Kidney (tissue), 13 donors: ENCODE measurements at regions not wholly inside any gene's neighbourhood (a gene's known extent, or its start where the extent isn't known, plus 50 kb on each side); places are given as distances from the start of the nearest gene placed in this dataset.

Source experiments
- DNase-seq, 5 donors: peaks; one replicate each; pipeline ENCODE4 v3.0.0-alpha.2; 2013 to 2020
- FAIRE-seq: peaks from 2 replicates; lab custom pipeline; 2012; peaks lifted over from hg19 to GRCh38; lab: Jason Lieb, UNC
- H3K27ac ChIP-seq, 2 donors: one replicate each; pipeline ENCODE4 v1.7.0; 2013; ENCODE audit warnings: low read depth in 2 of 2, low read length in 2 of 2, inconsistent platforms in 1 of 2
- H3K27me3 ChIP-seq: one replicate; pipeline ENCODE4 v1.7.1; 2013; ENCODE audit warnings: low read length, inconsistent platforms; ENCODE audit not compliant: control insufficient read depth, insufficient read depth
- H3K36me3 ChIP-seq, 3 donors: one replicate each; pipeline versions ENCODE4 v1.7.0 to v1.7.1; 2013; ENCODE audit warnings: low read length in 3 of 3, control low read depth in 1 of 3, inconsistent platforms in 1 of 3; ENCODE audit not compliant: insufficient read depth in 3 of 3, control insufficient read depth in 2 of 3
- H3K4me1 ChIP-seq, 3 donors: one replicate each; pipeline versions ENCODE4 v1.7.0 to v1.7.1; 2013; ENCODE audit warnings: low read length in 3 of 3, inconsistent platforms in 1 of 3, low read depth in 1 of 3; ENCODE audit not compliant: control insufficient read depth in 2 of 3, insufficient read depth in 2 of 3
- H3K4me3 ChIP-seq, 3 donors: one replicate each; pipeline versions ENCODE4 v1.7.0 to v1.8.1; 2013; ENCODE audit warnings: low read length in 3 of 3, control low read depth in 1 of 3, inconsistent platforms in 1 of 3
- H3K9ac ChIP-seq, 3 donors: one replicate each; pipeline versions ENCODE4 v1.7.0 to v1.7.1; 2013; ENCODE audit warnings: low read length in 3 of 3, control low read depth in 1 of 3, inconsistent platforms in 1 of 3
- H3K9me3 ChIP-seq, 3 donors: one replicate each; pipeline versions ENCODE4 v1.7.0 to v1.7.1; 2013; ENCODE audit warnings: low read length in 3 of 3, control low read depth in 1 of 3, inconsistent platforms in 1 of 3; ENCODE audit not compliant: control insufficient read depth in 2 of 3, insufficient read depth in 1 of 3
- intact Hi-C: fragments of 100-400 bp; cut with DNase I; formaldehyde crosslinking; loops from one replicate; pipeline ENCODE4 v1.11.1; 2022
- TF ChIP-seq, protein P1 (sequence below): IDR thresholded peaks from 3 replicates; pipeline ENCODE4 v1.5.1; 2012; ENCODE audit warnings: mild to moderate bottlenecking, moderate library complexity, borderline replicate concordance; ENCODE audit not compliant: insufficient read depth; ENCODE audit errors: extremely low read depth
- donor health status: control.
- donor health status: control.
- donor health status: control.
- donor health status: control.
- donor health status: control.
- donor health status: DM: yes; HTN: yes; CAD: no.
- donor health status: Normal renal cell carcinoma (clear cell type).

DNA sequence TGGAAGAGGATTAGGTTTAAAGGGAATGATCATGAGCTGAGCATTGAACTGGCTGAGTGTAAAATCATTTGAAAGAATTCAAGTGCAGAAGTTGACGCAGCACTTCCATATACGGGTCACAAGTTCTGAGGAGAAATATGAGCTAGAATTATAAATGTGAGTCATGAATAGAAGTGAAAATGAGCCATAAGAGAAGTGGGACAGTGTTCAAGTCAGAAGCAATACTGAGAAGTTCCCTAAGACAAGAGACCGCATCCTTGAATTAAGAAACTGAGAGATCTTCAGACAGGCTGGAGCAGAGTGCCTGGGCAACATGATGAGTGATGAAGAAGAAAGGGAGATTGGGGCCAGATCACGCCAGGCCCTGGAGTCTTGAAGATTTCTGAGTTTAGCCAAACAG lies 209.7 kb downstream of the TBX18 start:
- Histone ChIP-seq H3K27me3 (no peaks in the 10 kb centered on the region), H3K4me3 (no peak overlapping the region), H3K9ac (no peak overlapping the region), H3K27ac (no peak overlapping the region), H3K9me3 (no peaks in the 10 kb centered on the region), H3K4me1 (no peaks in the 10 kb centered on the region), H3K36me3 (no peaks in the 10 kb centered on the region)
- intact Hi-C loops = no loop called here
- FAIRE-seq = no peak
- no peak for DNase-seq
- TF ChIP-seq, protein P1, sequence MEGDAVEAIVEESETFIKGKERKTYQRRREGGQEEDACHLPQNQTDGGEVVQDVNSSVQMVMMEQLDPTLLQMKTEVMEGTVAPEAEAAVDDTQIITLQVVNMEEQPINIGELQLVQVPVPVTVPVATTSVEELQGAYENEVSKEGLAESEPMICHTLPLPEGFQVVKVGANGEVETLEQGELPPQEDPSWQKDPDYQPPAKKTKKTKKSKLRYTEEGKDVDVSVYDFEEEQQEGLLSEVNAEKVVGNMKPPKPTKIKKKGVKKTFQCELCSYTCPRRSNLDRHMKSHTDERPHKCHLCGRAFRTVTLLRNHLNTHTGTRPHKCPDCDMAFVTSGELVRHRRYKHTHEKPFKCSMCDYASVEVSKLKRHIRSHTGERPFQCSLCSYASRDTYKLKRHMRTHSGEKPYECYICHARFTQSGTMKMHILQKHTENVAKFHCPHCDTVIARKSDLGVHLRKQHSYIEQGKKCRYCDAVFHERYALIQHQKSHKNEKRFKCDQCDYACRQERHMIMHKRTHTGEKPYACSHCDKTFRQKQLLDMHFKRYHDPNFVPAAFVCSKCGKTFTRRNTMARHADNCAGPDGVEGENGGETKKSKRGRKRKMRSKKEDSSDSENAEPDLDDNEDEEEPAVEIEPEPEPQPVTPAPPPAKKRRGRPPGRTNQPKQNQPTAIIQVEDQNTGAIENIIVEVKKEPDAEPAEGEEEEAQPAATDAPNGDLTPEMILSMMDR = no peak

DNA sequence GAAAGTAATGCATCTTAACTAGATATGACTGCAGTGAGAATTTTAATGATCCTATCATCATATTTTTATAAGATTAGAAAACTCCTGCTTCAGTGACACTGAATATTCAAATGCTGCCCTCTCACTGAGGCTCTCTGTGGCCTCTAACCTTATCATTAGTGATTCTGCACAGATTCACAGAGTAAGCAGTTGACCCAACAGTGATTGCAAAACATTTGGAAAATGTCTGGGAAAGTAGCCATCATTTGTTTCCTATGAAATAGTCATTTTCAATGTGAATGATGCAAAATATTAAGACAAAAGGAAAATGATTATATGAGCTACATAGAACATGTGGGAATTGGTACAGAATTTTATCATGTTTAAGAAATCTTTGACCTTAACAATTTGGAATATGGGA lies 210.3 kb downstream of the TBX18 start:
- TF ChIP-seq, protein P1 = no peak
- no peaks in the 10 kb centered on the region for H3K27me3 ChIP-seq
- H3K36me3 ChIP-seq = no peaks in the 10 kb centered on the region
- FAIRE-seq (no peak), DNase-seq (no peak)
- no peak overlapping the region for H3K27ac ChIP-seq
- H3K9me3 ChIP-seq = no peaks in the 10 kb centered on the region
- H3K9ac ChIP-seq = no peak overlapping the region
- no peaks in the 10 kb centered on the region for H3K4me1 ChIP-seq
- intact Hi-C loops = no loop called here
- no peak overlapping the region for H3K4me3 ChIP-seq

DNA sequence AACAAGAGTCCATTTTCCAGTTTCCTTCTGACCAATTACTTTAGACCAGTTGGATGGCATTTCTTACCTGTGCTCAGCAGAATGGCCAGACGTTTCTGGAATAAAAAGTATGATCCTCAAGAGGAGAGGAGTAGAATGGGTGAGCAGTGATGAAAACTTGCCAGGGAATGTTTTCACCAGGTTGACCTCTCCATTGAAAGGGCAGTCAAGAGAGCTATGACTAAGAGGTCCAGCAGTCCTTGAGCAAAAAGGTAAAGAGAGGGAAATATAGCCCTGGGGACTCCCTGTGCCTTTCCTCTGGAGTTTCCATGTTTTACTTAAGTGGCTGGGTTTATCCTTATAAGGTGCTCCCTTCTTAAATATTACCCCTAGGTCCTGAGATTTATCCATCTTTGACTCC lies 210.9 kb downstream of the TBX18 start:
- no peak overlapping the region for H3K4me3 ChIP-seq
- no peaks in the 10 kb centered on the region for H3K9me3 ChIP-seq
- no peak overlapping the region for H3K9ac ChIP-seq
- TF ChIP-seq, protein P1 = no peak
- H3K36me3 ChIP-seq = no peaks in the 10 kb centered on the region
- intact Hi-C loops = no loop called here
- no peaks in the 10 kb centered on the region for H3K4me1 ChIP-seq
- no peak for FAIRE-seq
- no peak for DNase-seq
- H3K27ac ChIP-seq = no peak overlapping the region
- H3K27me3 ChIP-seq = no peaks in the 10 kb centered on the region

DNA sequence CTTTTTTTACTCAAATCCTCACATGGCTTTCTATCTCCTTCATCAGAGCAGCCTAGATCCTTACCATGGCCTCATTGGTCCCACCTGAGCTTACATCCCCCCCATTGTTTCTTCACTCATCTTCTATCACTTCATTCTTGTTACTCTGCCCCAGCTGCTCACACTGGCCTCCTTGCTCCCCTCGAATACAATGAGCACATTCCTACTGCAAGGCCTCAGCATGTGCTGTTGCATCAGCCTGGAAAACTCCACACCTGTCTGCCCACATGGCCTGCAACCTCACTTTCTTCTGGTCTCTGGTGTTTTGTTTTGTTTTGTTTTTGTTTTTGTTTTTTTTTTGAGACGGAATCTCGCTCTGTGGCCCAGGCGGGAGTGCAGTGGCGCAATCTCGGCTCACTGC lies 212.6 kb downstream of the TBX18 start:
- Histone ChIP-seq H3K27me3 (no peaks in the 10 kb centered on the region), H3K4me1 (no peaks in the 10 kb centered on the region), H3K4me3 (no peak overlapping the region), H3K36me3 (no peaks in the 10 kb centered on the region), H3K9ac (no peak overlapping the region), H3K27ac (no peak overlapping the region), H3K9me3 (no peaks in the 10 kb centered on the region)
- TF ChIP-seq, protein P1 = no peak
- DNase-seq (no peak), FAIRE-seq (no peak)
- intact Hi-C loops = no loop called here
